Posterior vena cava (tissue), 2 donors: ENCODE measurements at regions not wholly inside any gene's neighbourhood (a gene's known extent, or its start where the extent isn't known, plus 50 kb on each side); places are given as distances from the start of the nearest gene placed in this dataset.
"Not testable (repeated sequence)": the region's sequence is repeated elsewhere in the genome, so short reads cannot be mapped to it uniquely, and the experiment has no call there.

Experiments
- DNase-seq: peaks from one replicate; pipeline ENCODE4 v3.0.0-alpha.2; 2020; ENCODE audit warnings: low spot score
- intact Hi-C, 2 donors: fragments of 100-400 bp; cut with DNase I; formaldehyde crosslinking; loops; one replicate each; pipeline versions ENCODE4 v1.14.1 to v1.14.2; 2022 to 2023
- donor health status: DM: yes; HTN: yes; CAD: no.
- donor health status: DM: yes; HTN: yes; CAD: no.

DNA sequence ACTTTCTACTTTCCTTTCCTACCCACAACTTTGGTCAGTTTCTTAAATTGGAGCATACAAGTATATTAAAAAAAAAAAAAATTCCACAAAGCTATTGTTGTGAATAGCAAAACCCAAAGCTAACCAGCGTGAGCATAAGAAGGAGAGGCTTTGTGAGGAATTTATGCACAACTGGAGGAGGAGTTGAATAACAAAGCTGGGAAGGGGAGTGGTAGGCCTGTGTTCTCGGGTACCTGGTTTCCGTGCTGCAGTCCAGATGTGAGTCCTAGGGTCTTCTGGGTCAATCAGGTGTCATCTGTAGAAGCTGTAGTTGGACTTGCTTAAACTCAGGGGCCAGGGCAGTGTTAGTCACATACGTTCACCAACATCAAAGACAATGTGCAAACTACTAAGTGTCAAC is 422.5 kb upstream of the SGCG start:
- intact Hi-C loops = no loop called here
- no peak for DNase-seq

DNA sequence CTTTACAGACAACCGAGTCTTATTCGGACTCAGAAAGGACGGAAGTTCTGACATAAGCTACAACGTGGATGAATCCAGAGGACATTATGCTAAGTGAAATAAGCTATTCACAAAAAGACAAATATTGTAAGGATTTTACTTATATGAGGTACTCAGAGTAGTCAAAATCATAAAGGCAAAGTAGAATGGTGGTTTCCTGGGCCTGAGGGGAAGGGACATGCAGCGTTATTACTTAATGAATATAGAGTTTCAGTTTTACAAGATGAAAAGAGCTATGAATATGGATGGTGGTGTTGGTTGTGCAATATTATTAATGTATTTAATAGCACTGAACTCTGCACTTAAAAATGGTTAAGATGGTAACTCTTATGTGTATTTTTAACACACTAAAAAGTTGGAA is 419.1 kb upstream of the SGCG start:
- no peak for DNase-seq
- intact Hi-C loops = no loop called here

DNA sequence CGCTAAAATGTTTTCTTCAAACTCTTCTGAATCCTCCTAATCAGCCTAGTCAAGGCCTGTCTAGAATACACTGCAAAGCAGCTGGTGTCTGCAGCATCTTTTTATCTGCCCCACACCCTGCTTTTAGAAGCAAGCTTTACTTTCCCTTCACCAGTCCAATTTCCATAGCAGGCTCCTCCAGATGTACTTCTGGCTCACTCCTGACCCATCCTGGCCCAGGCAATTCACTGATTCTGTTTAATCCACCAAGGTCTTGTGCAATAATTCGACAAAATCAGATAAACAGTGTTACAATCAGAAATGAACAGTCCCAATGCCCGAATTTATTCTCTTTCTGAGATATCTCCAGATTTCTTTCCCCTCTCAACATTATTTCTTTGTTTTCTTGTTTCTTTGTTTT is 415.2 kb upstream of the SGCG start:
- DNase-seq = no peak
- intact Hi-C loops = no loop called here

DNA sequence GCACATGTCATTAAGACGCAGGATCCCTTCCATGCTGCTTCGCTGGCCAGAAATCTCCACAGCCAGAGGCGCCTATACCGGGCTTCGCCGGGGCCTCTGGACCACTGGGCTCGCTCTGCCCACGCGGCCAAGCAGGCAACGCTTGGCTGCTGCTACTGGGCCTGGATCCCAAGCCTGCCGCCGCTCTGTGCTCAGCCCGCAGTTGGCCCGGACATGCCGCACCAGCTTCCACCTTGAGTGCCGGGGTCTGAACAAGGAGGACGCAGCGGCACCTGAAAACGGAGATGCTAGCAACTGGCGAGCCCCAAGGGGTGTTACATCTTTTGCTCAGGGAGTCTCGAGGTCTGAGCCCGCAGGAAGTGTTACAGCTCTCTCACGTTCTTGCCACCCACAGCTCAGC is 409.9 kb upstream of the SGCG start:
- DNase-seq = no peak
- intact Hi-C loops = no loop called here

DNA sequence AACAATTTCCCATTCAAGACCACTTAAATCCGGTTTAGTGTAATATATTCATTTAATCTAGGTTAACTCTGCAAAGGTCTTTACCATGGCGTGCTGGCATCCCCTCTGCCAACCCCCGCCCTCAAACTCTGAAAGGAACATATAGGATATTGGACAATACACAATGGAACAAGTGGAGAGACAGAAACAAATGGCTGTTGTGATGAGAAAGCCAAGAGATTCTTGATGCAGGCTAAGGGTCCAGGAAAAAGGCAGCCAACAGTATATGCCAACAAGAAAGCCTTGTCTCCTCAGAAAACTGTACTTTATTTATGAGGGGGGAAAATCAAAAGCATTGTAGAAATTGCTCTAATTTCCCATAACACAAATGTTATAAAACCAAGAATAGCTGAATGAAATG is 407.3 kb upstream of the SGCG start:
- intact Hi-C loops = no loop called here

DNA sequence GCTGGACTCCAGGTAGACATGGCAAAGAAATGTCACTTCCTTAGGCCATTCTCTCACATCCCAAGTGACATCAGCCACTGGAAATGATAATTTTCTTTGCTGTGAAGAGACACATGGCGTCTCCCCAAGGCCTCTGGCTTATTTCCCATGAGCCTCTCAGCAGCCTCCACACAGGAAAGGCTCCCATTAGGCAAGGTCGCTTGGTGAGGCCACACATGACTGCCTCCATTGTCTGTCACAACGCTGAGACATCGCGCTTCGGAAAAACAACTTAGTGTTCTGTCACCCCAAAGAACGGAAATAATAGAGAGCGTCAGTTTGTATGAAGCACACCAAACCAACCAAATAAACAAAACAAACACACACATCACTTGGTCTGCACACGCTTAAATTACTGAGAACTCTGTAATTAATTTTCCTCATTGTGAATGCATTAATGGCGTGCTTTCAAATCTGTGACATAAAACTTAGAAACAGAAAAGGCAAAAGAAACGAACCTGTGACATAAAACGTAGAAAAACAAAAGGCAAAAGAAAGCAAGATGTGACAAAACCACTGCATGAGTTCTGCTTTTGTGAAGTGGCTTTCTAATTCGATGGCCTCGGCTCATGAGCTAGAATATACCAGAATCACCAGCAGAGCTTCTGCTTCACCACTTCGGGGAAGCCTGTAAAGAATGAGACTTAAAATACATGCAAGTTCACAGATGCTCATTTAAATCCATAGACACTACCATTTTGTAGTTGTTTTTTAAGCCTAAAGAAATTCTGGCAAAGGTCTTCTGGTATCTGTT is 404.2 kb upstream of the SGCG start:
- intact Hi-C loops = no loop called here
- DNase-seq = no peak

More for the DNA sequence above, 407.3 kb upstream of the SGCG start:
- DNase-seq = no peak

DNA sequence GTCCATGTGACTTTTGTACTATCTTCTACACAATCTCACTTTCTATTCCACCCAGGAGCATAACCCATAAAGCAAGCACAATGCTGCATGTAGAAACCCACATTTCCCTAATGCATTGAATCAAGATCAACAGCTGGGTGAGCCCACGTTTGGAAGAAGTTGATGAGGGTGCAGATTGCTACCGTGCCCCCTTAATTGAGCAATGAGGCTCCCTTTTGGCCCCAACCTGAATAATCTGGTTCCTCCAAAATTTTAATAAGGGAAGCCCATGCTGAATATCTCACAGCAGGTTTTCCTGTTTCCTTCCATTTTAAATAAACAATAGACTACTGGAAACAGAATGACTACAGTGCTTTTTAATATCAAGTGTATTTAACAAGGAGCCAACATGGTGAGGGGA is 403.6 kb upstream of the SGCG start:
- no peak for DNase-seq
- intact Hi-C loops = no loop called here

DNA sequence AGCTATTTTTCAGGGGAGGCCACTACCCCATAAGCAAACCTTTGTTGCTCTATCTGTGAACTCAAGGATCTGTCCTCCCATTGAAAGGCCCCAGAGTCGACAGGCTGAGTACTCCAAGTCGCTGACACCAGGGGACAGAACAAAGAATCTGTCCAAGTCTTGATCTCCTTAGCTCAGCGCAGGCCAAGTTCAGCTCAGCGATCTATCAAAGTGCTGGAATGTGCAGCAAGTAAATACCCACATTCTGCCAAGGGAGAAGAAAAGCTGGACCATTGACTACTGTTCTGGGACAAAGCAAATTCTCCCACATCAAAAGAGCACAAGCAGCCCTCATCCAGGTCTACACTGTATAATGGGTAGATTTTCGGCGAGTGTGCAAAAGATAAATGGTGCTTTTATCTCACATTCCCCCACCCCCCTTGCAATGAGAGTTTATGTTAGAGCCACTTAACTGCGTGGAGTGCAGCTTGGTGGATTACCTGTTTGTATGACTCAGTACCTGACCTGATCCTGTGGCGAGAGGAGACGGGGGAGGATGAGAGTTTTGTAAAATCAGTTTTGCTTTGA is 391.7 kb upstream of the SGCG start:
- DNase-seq = no peak
- intact Hi-C loops = no loop called here

DNA sequence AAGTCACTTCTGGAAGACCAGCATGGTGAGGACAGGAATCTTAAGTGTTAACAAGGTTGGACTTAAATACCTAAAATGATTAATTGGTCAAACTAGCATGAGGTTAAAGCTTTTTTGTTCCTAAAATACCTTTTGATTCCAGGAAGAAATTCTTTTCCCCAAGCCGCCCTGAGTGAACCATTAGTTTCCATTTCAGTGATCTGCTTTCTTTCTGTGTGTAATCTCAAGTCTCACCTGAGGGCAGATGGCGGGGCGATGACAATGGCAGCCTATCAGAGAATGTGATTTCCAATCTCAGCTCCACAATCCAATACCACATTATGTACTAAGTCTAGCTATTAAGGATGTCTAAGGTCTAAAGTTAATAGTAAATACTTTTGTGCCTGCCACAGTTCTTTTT is 390.9 kb upstream of the SGCG start:
- no peak for DNase-seq
- intact Hi-C loops = no loop called here

DNA sequence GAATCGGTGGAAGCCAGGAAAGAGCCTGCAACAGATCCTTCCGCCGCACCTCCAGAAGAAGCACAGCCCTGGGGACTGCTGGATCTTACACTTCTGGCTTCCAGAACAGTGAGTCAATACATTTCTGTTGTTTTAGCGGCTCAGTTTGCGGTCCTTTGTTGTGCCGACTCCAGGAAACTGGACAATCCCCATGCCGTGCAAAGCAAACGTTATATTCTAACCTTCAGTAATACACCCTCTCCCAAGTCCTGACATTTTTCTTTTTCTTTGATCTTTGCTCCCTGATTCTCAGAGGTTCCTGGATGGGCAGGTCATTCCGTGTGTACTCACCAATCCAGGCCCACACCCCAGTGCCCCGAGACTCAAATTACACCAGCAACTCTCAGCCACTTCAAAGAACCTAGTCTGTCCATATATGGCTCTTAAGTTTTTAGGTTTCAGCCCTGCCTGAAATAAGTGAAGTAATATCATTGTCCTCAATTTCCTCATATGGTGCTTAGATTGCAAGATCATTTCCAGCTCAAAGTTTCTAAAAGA is 387.1 kb upstream of the SGCG start:
- no peak for DNase-seq
- intact Hi-C loops = no loop called here

DNA sequence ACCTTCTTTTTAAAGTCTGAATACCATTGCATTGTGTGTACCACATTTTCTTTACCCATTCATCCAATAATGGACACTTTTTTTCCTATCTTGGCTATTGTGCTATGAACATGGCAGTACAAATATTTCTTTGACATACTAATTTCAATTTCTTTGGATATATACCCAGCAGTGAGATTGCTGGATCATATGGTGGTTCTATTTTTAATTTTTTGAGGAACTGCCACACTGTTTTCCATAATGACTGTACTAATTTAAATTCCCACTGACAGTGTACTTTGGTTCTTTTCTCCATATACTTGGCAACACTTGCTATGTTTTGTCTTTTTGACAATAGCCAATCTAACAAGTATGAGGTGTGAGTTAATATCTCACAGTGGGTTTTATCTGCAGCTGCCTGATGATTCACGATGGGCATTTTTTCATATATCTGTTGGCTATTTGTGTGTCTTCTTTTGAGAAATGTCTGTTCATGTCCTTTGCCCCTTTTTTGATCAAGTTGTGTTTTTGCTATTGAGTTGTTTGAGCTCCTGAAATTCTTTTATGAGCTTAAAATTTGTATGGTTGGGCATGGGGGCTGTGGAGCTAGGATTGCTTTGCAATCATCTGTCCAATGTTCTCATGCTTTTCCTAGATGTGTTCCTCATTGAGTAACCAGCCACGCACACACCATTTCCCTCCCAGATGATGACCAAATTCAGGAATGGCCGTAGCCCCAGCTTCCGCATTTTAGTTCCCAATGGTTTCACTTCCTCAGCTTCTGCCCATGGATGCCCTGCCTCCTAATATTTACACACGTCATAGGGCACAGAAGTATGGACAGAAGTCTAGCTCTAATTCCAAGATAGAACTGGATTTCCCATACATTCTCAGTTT is 380.0 kb upstream of the SGCG start:
- no peak for DNase-seq
- intact Hi-C loops = no loop called here

DNA sequence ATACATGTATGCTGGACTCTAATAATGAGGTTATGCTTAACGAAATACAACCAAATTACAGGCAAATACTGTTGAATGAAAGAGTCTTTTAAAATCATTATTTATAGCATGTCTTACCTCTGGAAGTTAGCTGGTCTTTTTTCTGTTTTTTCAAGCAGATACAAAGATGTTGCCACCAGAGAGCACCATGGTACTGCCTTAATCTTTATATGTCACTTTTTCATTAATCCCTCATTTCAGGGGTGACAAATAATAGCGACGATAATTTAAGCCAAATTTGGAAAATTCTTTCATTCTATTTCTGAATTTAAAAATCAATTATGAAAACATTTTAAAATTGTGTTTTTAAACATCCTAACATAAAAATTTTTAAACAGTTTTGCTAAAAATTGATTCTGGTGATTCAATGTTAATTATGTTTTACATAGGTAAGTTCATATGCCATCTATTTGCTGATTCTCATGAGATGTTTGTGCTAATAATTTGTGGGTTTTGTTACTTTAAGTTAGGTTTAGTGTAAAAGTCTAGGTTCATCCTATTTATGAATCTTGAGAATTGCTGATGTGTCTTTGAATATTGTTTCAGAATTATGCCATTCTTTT is 379.3 kb upstream of the SGCG start:
- intact Hi-C loops = no loop called here
- DNase-seq = no peak

DNA sequence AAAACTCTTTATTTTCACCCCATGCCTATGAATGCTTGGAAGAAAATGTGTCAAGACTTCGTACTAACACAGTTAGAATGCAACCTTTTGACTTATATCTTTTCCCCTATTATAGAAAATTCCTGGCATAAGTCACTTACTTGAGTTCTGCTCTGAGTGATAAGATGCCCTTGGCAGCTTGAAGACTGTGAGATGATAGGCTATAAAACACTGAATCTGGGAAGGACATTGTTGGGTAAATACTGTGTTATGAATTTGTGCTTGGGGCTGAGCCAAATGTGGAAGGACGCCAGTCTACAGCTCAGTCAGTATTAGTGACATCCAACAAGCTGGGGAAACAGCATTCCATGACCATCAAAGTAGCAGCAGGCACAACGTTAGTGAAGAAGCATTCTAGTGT is 368.0 kb upstream of the SGCG start:
- intact Hi-C loops = no loop called here
- no peak for DNase-seq

DNA sequence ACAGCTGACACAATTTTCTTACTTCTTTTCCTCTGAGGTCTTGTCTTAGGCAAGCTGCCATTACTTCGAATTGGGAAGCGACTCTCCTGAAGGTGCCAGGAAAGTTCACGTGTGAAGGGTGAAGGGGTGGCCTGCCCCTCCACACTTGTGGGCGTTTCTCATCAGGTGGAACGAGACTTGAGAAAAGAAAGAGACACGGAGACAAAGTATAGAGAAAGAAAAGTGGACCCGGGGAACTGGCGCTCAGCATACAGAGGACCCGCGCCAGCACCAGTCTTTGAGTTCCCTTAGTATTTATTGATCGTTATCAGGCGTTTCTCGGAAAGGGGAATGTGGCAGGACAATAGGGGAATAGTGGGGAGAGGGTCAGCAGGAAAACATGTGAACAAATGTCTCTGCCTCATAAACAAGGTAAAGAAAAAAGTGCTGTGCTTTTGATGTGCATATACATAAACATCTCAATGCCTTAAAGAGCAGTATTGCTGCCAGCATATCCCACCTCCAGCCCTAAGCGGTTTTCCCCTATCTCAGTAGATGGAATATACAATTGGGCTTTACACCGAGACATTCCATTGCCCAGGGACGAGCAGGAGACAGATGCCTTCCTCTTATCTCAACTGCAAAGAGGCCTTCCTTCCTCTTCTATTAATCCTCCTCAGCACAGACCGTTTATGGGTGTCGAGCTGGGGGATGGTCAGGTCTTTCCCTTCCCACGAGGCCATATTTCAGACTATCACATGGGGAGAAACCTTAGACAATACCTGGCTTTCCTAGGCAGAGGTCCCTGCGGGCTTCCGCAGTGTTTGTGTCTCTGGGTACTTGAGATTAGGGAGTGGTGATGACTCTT is 367.0 kb upstream of the SGCG start:
- intact Hi-C loops, DNase-seq: not testable (repeated sequence)

DNA sequence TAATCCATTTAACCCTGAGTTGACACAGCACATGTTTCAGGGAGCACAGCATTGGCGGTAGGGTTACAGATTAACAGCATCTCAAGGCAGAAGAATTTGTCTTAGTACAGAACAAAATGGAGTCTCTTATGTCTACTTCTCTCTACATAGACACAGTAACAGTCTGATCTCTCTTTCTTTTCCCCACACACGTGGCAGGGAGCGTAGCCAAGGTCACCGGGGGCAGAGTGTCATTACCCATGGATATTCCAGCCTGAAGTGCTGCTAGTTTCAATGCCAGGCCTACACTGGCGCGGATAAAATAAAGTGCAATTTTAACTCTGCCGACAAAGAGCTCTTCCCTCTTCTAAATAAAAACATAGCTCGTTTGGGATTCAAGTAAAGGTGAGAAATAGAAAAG is 366.3 kb upstream of the SGCG start:
- intact Hi-C loops, DNase-seq: not testable (repeated sequence)

DNA sequence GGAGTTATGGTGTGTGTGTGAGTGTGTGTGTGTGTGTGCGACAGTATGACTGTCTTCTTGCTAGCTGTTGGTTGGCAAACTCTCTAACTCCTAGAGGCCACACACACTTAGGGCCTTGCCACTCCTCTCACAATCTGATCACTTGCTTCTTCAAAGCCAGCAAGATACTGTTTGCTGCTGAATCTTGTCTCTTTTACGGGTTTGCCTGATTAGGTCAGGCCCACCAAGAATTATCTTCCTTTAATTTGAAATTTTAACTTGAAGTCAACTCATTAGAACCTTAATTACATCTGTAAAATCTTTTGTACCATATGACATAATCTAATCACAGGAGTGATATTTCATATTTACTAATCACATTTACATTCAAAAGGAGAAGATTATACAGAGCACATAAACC is 359.2 kb upstream of the SGCG start:
- no peak for DNase-seq

DNA sequence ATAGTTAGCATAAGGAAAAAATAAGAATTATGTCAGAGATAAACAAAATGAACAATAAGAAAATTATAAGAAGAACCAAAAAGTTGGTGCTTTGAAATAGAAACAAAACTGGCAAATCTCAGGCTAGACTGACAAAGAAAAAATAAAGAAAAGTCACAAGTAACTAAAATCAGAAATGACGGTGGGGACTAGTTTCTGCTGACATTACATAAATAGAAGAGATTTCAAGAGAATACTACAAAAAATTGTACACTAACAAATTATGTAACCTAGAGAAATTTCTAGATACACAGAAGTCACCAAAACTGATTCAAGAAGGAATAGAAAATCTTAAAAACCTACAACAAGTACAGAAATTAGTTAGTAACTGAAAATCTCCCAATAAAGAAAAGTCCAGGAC is 355.6 kb upstream of the SGCG start:
- intact Hi-C loops = no loop called here
- no peak for DNase-seq

More for the DNA sequence above, 359.2 kb upstream of the SGCG start:
- intact Hi-C loops = no loop called here

DNA sequence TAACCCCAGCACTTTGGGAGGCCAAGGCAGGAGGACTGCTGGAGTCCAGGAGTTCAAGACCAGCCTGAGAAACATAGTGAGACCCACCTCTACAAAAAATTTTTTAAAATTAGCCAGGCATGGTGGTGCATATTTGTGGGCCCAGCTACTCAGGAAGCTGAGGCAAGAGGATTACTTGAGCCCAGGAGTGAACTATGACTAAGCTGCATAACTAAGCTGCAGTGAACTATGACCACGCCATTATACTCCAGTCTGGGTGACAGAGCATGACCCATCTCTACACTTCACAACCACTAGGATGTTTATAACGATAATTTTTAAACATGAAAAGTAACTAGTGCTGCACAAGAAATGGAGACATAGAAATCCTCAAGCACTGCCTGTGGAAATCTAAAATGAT is 352.7 kb upstream of the SGCG start:
- intact Hi-C loops = no loop called here

DNA sequence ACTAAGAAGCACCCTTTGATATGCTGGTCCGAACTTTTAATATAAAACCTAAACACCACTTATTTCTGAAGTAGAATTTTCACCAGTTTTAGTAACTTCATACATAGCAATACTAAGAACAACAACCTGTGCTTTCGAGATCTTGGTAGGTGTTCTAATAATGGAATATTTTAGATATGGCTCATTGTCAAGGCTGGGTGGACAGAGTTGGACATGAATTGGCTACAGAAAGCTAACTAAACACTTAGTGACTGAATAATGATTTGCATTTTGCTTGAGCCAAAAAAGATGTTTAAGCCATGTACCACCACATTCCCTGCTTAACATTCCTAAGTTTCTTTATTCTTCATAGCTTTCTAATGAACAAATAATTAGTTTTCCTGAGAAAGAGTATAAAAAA is 344.3 kb upstream of the SGCG start:
- no peak for DNase-seq
- intact Hi-C loops = no loop called here

More for the DNA sequence above, 352.7 kb upstream of the SGCG start:
- DNase-seq = no peak
